IPS-15b (cell line): ENCODE measurements at regions not wholly inside any gene's neighbourhood (a gene's known extent, or its start where the extent isn't known, plus 50 kb on each side); places are given as distances from the start of the nearest gene placed in this dataset.
"Not testable (repeated sequence)": the region's sequence is repeated elsewhere in the genome, so short reads cannot be mapped to it uniquely, and the experiment has no call there.

Experiments
- H3K27me3 ChIP-seq: one replicate; pipeline ENCODE4 v1.6.1; 2013; ENCODE audit warnings: low read length; ENCODE audit not compliant: control insufficient read depth, insufficient read depth
- H3K36me3 ChIP-seq: one replicate; pipeline ENCODE4 v1.6.1; 2013; ENCODE audit warnings: low read length; ENCODE audit not compliant: control insufficient read depth, insufficient read depth
- H3K4me1 ChIP-seq: one replicate; pipeline ENCODE4 v1.6.1; 2013; ENCODE audit warnings: mild to moderate bottlenecking, low read length; ENCODE audit not compliant: control insufficient read depth, insufficient read depth
- H3K4me3 ChIP-seq: one replicate; pipeline ENCODE4 v1.5.1; 2013; ENCODE audit warnings: low read depth, low read length
- H3K9ac ChIP-seq: one replicate; pipeline ENCODE4 v1.6.1; 2013; ENCODE audit warnings: low read depth, mild to moderate bottlenecking, low read length
- H3K9me3 ChIP-seq: one replicate; pipeline ENCODE4 v1.6.1; 2013; ENCODE audit warnings: mild to moderate bottlenecking, low read length; ENCODE audit not compliant: control insufficient read depth, insufficient read depth

DNA sequence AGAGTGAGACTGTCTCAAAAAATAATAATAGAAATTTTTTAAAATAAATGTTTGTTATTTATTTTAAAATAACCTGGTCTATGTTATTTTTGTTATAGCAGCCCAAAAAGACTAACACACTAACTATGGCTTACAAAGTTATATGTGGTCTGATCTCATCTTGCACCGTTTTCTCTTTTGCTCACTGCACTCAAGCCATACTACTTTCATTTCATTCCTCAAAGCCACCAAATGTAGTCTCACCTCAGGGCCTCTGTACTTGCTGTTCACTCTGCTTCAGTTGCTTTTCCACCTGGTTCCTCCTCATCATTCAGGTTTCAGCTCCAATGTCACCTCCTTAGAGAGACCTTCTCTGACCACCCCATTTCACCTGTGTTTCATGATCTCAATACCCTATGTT, 55.2 kb upstream of the MDM1 start:
- H3K4me1 ChIP-seq, result no peaks in the 10 kb centered on the region
- no peaks in the 10 kb centered on the region for H3K9me3 ChIP-seq
- H3K4me3 ChIP-seq, result no peak overlapping the region
- H3K27me3 ChIP-seq, result no peaks in the 10 kb centered on the region
- H3K36me3 ChIP-seq, result no peaks in the 10 kb centered on the region
- no peak overlapping the region for H3K9ac ChIP-seq

DNA sequence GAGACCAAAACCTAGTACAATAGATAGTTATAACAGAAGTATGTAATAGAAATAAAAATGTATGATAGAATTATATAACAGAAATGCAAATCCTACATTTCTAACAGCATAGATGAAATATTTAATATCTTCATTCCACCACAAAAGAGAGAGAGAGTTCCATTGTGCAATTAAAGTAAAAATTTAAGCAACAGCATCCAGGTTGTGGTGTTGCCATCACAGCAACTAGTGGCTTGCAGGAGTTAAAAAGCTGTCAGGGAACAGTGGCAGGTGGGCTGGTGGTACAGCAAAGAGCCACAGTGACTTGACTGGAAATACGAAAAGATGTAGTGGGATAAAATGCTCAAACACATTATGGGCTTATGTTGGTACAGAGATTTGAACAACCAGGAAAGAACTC, 57.1 kb upstream of the MDM1 start:
- Histone ChIP-seq H3K27me3 (no peaks in the 10 kb centered on the region), H3K36me3 (no peaks in the 10 kb centered on the region), H3K4me1 (no peaks in the 10 kb centered on the region), H3K9ac (no peak overlapping the region), H3K9me3 (no peaks in the 10 kb centered on the region), H3K4me3 (no peak overlapping the region)

DNA sequence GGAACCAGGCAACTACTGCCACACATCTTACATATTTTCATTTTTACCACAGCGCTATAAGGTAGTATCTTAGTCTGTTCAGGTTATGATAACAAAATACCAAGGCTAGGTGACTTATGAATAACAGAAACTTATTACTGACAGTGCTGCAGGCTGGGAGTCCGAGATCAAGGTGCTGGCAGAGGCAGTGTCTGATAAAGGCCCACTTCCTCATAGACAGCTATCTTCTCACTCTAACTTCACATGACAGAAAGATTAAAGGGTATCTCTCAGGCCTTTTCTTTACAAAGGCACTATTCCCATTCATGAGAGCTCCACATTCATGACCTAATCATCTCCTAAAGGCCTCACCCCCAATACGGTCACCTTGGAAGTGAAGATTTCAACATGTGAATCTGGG, 59.8 kb upstream of the MDM1 start:
- Histone ChIP-seq H3K4me1 (no peaks in the 10 kb centered on the region), H3K27me3 (no peaks in the 10 kb centered on the region), H3K36me3 (no peaks in the 10 kb centered on the region), H3K4me3 (no peak overlapping the region), H3K9ac (no peak overlapping the region), H3K9me3 (no peaks in the 10 kb centered on the region)

DNA sequence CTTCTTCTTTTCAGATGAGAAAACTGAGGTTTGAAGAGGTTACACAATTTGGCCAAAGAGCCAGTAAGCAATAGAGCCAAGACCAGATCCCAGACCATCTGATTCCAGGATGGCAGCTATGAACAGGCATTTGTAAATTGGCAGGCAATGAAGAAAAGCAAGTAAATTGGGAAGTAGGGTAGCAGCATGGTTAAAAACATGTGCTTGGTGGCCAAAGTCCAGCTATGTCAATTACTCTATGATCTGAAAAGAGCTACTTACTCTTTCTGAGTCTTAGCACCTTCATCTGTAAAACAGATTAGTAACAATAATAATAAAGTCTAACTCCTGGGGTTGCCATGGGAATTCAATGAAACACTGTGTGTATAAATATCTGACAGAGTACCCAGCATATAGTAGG, 60.2 kb upstream of the MDM1 start:
- Histone ChIP-seq H3K9ac (no peak overlapping the region), H3K4me3 (no peak overlapping the region), H3K9me3 (no peaks in the 10 kb centered on the region), H3K4me1 (no peaks in the 10 kb centered on the region), H3K36me3 (no peaks in the 10 kb centered on the region), H3K27me3 (no peaks in the 10 kb centered on the region)

DNA sequence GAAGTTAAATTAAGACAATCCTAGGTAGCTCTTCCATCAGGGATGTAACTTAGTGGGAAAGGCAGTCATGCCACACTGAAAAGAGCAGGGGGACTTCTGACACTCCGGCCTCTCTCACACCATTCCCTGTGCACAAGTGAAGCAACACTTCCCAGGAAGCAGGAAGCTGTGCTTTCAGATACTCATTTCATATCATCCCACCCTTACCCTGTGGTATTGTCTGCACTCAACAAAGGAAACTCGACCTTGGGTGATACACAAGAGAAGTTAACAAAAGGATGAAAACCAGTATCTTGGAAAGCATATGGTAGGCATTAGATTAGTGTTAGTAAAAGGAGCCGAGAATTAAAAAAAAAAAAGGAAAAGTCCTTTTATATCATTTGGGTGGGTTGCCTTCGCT, 61.3 kb upstream of the MDM1 start:
- H3K4me3 ChIP-seq, result no peak overlapping the region

DNA sequence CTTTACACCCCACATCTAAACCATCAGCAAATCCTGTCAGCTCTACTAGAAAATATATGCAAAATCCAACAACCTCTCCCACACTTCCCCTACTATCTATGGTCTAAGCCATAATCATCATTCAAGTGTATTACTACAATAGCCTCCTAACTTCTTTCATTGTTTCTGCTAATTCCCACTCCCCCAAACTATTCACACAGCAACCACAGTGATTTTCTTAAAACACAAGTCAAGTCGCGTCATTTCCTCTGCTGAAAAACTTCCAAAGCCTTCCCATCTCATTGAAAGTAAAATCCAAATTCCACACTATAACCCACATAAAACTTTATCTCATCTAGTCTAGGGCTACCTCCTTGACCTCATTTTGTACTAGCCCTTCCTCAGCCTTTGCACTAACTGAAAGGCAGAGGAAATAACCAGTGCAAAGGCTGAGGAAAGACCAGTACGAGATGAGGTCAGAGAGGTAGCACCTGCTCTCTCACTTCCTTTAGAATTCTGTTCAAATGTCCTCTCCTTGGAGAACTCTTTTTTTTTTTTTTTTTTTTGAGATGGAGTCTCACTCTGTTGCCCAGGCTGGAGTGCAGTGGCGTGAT, 65.5 kb upstream of the MDM1 start:
- Histone ChIP-seq H3K36me3 (no peaks in the 10 kb centered on the region), H3K4me1 (no peaks in the 10 kb centered on the region), H3K4me3 (no peak overlapping the region), H3K9ac (no peak overlapping the region), H3K27me3 (no peaks in the 10 kb centered on the region), H3K9me3 (no peaks in the 10 kb centered on the region)

More for the DNA sequence above, 61.3 kb upstream of the MDM1 start:
- no peaks in the 10 kb centered on the region for H3K9me3 ChIP-seq
- H3K4me1 ChIP-seq, result no peaks in the 10 kb centered on the region
- H3K36me3 ChIP-seq, result no peaks in the 10 kb centered on the region
- H3K27me3 ChIP-seq, result no peaks in the 10 kb centered on the region
- no peak overlapping the region for H3K9ac ChIP-seq

DNA sequence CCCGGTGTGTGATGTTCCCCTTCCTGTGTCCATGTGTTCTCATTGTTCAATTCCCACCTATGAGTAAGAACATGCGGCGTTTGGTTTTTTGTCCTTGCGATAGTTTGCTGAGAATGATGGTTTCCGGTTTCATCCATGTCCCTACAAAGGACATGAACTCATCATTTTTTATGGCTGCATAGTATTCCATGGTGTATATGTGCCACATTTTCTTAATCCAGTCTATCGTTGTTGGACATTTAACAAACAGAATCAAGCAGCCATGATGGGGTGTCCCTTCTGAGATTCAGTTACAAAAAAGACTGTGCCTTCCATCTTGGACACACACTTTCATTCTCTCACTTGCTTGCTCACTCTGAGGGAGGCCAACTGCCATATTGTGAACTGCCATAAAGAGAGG, 66.5 kb upstream of the MDM1 start:
- not testable (repeated sequence) for H3K9ac ChIP-seq, H3K9me3 ChIP-seq, H3K27me3 ChIP-seq, H3K4me1 ChIP-seq, H3K4me3 ChIP-seq, H3K36me3 ChIP-seq

DNA sequence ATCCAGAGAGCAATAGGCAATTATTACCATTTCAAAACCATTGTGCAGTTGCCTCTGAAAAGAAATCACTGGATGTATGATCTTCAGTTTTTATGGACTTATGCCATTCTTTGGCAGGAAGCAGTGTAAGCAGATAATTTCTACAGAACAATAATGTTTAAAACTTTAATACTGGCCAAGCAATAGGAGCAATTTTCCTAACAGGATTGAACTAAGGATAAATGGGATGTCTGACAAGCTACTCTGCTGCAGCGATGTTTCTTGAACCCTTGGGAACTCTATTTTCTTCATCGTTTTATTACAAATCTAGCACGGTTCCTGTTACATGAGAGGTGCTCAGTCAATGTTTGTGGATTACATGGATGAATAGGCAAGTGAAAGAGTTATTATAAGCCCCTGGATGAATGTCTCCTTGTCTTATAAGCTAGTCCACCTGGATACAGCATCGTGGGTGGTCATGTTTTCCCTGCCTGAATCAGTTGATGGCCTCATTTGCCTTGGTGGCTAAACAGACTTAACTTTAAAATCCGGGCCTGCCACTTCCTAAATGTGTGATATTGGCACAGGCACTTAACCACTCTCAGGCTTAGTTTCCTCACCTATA, 68.2 kb upstream of the MDM1 start:
- no peaks in the 10 kb centered on the region for H3K36me3 ChIP-seq
- no peak overlapping the region for H3K4me3 ChIP-seq
- no peak overlapping the region for H3K9ac ChIP-seq
- H3K4me1 ChIP-seq, result no peaks in the 10 kb centered on the region
- H3K27me3 ChIP-seq, result no peaks in the 10 kb centered on the region
- no peaks in the 10 kb centered on the region for H3K9me3 ChIP-seq

DNA sequence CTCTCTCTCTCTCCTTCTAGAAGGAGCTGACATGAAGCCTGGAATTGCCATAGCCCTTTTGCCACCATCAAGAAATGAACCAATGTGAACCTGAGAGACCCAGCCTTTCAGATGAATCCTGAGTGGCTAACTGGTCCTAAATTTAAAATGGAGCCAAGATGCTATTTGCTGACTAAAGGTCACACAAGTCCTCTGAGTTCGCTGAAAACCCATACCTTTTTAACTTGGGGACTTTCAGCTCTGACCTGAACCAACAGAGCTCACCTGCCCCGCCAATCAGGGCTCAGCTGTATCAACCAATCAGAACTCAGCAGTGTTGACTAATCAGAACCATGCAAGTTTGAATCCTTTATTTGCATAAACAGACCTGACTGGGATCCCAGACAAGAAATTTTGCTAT, 70.3 kb upstream of the MDM1 start:
- H3K9ac ChIP-seq, result no peak overlapping the region
- H3K4me1 ChIP-seq, result no peaks in the 10 kb centered on the region
- no peak overlapping the region for H3K4me3 ChIP-seq
- no peaks in the 10 kb centered on the region for H3K27me3 ChIP-seq
- no peaks in the 10 kb centered on the region for H3K36me3 ChIP-seq
- no peaks in the 10 kb centered on the region for H3K9me3 ChIP-seq

DNA sequence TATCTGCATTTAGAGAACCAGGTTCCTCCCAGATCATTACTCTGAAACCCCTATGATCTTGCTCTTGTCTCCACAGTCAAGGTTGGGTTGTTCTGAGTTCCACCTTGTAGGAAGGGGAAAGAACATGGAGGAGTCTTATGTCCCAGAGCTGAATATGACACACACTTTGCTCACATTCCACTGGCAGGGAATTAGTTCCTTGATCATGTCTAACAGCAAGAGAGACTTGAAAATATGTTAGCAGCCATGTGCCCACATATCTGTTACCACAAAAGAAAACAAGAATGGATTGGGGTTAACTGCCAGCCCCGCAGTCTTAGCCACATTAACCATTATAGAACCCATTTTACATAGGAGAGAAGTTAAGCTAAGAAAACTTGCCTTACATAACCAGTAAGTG, 71.1 kb upstream of the MDM1 start:
- no peak overlapping the region for H3K9ac ChIP-seq
- H3K36me3 ChIP-seq, result no peaks in the 10 kb centered on the region
- H3K4me1 ChIP-seq, result no peaks in the 10 kb centered on the region
- no peak overlapping the region for H3K4me3 ChIP-seq
- H3K27me3 ChIP-seq, result no peaks in the 10 kb centered on the region
- H3K9me3 ChIP-seq, result no peaks in the 10 kb centered on the region

DNA sequence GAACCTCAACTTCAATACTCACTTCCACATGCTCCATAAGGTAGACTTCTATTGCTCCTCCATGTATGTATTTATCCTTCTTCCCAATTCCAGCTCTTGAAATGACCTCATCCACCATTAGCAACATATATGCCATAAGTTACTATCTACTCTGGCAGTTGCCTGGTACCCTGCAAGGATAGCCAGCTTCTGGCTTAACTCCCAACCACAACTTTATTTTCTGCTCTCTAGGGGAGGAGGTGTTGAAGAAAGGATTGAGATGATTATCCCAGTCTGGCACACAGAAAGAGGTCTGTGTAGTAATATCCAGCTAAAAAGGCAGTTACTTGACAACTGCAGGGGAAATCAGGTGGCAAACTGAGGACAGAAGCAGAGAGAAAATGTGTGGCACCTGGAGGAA, 71.5 kb upstream of the MDM1 start:
- Histone ChIP-seq H3K9me3 (no peaks in the 10 kb centered on the region), H3K4me3 (no peak overlapping the region), H3K36me3 (no peaks in the 10 kb centered on the region), H3K9ac (no peak overlapping the region), H3K4me1 (no peaks in the 10 kb centered on the region), H3K27me3 (no peaks in the 10 kb centered on the region)

DNA sequence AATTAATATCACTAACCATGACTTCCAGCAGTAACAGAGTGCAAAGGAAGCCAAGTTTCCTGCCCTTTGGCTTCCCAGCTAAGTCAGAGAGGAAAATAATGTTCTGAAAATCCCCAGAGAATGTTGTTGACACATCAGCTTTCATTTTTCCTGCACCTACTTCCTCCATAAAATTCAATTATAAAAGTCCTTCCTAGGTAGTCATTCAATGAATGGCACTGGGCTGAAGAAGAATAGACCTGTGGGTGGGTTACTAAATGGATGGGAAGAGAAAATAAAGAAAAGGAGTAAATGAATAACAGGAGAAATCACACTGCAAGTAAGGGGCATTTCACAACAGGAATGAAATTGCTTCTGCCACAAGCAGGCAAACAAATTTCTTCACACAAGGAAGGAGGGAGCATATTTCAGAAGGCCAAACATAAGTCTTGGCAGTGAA, 73.2 kb upstream of the MDM1 start:
- Histone ChIP-seq H3K9ac (no peak overlapping the region), H3K4me3 (no peak overlapping the region), H3K27me3 (no peaks in the 10 kb centered on the region), H3K9me3 (no peaks in the 10 kb centered on the region), H3K36me3 (no peaks in the 10 kb centered on the region), H3K4me1 (no peaks in the 10 kb centered on the region)
